Osteoblast (primary cell): ENCODE measurements at regions not wholly inside any gene's neighbourhood (a gene's known extent, or its start where the extent isn't known, plus 50 kb on each side); places are given as distances from the start of the nearest gene placed in this dataset.

Source experiments
- DNase-seq: peaks from one replicate; pipeline ENCODE4 v3.0.0; 2011; ENCODE audit warnings: low spot score, mixed read lengths; ENCODE audit not compliant: insufficient read length; ENCODE audit errors: missing footprints
- H2AFZ ChIP-seq: 2 replicates; pipeline ENCODE4 v1.6.0; 2011; ENCODE audit warnings: mild to moderate bottlenecking, low read length
- H3K27ac ChIP-seq: 2 replicates; pipeline ENCODE4 v1.5.1; 2011; ENCODE audit warnings: mild to moderate bottlenecking, low read depth, low read length, moderate library complexity
- H3K27me3 ChIP-seq: 2 replicates; pipeline ENCODE4 v1.6.0; 2012; ENCODE audit warnings: mild to moderate bottlenecking, control low read depth, inconsistent platforms, low read length, moderate library complexity; ENCODE audit not compliant: insufficient read depth
- H3K36me3 ChIP-seq: 2 replicates; pipeline ENCODE4 v1.5.1; 2011; ENCODE audit warnings: mild to moderate bottlenecking, low read length, control low read depth, moderate library complexity; ENCODE audit not compliant: insufficient read depth
- H3K4me1 ChIP-seq: 2 replicates; pipeline ENCODE4 v1.5.1; 2011; ENCODE audit warnings: mild to moderate bottlenecking, low read length, control low read depth, moderate library complexity; ENCODE audit not compliant: insufficient read depth
- H3K4me2 ChIP-seq: 2 replicates; pipeline ENCODE4 v1.6.0; 2011; ENCODE audit warnings: mild to moderate bottlenecking, low read length; ENCODE audit not compliant: insufficient read depth
- H3K4me3 ChIP-seq: fragments of 200-600 bp; sonication (generic); 3 replicates; pipeline ENCODE4 v1.5.1; 2012; ENCODE audit warnings: mild to moderate bottlenecking, low read length, inconsistent platforms; ENCODE audit not compliant: insufficient read depth
- H3K79me2 ChIP-seq: 2 replicates; pipeline ENCODE4 v1.6.0; 2012; ENCODE audit warnings: mild to moderate bottlenecking, low read length, control low read depth, inconsistent platforms; ENCODE audit not compliant: insufficient read depth
- H3K9me3 ChIP-seq: 2 replicates; pipeline ENCODE4 v1.5.1; 2011; ENCODE audit warnings: low read depth, low read length, control low read depth
- H4K20me1 ChIP-seq: 2 replicates; pipeline ENCODE4 v1.6.0; 2012; ENCODE audit warnings: mild to moderate bottlenecking, low read length, control low read depth; ENCODE audit not compliant: insufficient read depth
- TF ChIP-seq, protein P1 (sequence below): IDR thresholded peaks from 2 replicates; pipeline ENCODE4 v1.5.1; 2011; ENCODE audit warnings: mild to moderate bottlenecking, low read depth, low read length, moderate library complexity; ENCODE audit errors: extremely low read depth

- TF ChIP-seq, protein P1, sequence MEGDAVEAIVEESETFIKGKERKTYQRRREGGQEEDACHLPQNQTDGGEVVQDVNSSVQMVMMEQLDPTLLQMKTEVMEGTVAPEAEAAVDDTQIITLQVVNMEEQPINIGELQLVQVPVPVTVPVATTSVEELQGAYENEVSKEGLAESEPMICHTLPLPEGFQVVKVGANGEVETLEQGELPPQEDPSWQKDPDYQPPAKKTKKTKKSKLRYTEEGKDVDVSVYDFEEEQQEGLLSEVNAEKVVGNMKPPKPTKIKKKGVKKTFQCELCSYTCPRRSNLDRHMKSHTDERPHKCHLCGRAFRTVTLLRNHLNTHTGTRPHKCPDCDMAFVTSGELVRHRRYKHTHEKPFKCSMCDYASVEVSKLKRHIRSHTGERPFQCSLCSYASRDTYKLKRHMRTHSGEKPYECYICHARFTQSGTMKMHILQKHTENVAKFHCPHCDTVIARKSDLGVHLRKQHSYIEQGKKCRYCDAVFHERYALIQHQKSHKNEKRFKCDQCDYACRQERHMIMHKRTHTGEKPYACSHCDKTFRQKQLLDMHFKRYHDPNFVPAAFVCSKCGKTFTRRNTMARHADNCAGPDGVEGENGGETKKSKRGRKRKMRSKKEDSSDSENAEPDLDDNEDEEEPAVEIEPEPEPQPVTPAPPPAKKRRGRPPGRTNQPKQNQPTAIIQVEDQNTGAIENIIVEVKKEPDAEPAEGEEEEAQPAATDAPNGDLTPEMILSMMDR, result no peak
- no peak overlapping the region for H3K4me3 ChIP-seq
- no peaks in the 10 kb centered on the region for H3K9me3 ChIP-seq
- peak overlapping the region; percentile 46 for H2AFZ ChIP-seq
- H4K20me1 ChIP-seq, result no peaks in the 10 kb centered on the region
- no peaks in the 10 kb centered on the region for H3K27me3 ChIP-seq
- H3K4me1 ChIP-seq, result peaks cover 4% of the 10 kb centered on the region
- no peaks in the 10 kb centered on the region for H3K36me3 ChIP-seq
- H3K79me2 ChIP-seq, result no peaks in the 10 kb centered on the region
- no peak for DNase-seq
- no peak overlapping the region for H3K27ac ChIP-seq
- no peak overlapping the region for H3K4me2 ChIP-seq
Observed at GRCh38 chr16:65263896-65264295, 142.0 kb upstream of the CDH11 start.

DNA sequence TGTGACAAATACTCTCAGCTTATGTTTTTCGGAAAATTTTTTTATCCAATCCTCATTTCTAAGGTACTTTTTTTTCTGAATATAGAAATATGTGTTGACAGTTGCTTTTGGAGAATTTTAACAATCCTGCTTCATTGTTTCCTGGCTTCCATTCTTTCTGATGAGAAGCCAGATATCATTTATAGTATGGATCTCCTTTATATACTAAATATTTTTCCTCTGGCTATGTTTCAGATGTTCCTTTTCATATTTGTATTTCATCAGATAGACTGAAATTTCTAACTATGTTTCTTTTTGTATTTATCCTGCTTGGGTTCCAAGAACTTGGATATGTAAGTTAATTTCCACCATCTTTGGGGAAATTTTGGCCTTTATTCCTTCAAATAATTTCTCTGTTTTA is 138.9 kb upstream of the CDH11 start:
- no peaks in the 10 kb centered on the region for H3K79me2 ChIP-seq
- no peaks in the 10 kb centered on the region for H3K9me3 ChIP-seq
- no peaks in the 10 kb centered on the region for H3K36me3 ChIP-seq
- no peak overlapping the region for H3K4me2 ChIP-seq
- DNase-seq, result no peak
- no peak overlapping the region for H3K27ac ChIP-seq
- H2AFZ ChIP-seq, result no peak overlapping the region
- TF ChIP-seq, protein P1, result no peak
- H4K20me1 ChIP-seq, result no peaks in the 10 kb centered on the region
- no peaks in the 10 kb centered on the region for H3K4me1 ChIP-seq
- H3K4me3 ChIP-seq, result no peak overlapping the region
- no peaks in the 10 kb centered on the region for H3K27me3 ChIP-seq

GRCh38 chr16:65254144-65254543 is 132.3 kb upstream of the CDH11 start:
- H4K20me1 ChIP-seq, result no peaks in the 10 kb centered on the region
- no peak for DNase-seq
- no peak overlapping the region for H2AFZ ChIP-seq

GRCh38 chr16:65249768-65250167 is 127.9 kb upstream of the CDH11 start:
- TF ChIP-seq, protein P1, result no peak
- no peaks in the 10 kb centered on the region for H3K27me3 ChIP-seq
- no peak overlapping the region for H3K4me3 ChIP-seq
- H3K9me3 ChIP-seq, result no peaks in the 10 kb centered on the region
- H3K27ac ChIP-seq, result peak overlapping the region; percentile 62
- peak overlapping the region; percentile 88 for H2AFZ ChIP-seq
- H3K79me2 ChIP-seq, result no peaks in the 10 kb centered on the region
- no peaks in the 10 kb centered on the region for H3K36me3 ChIP-seq
- DNase-seq, result peak; percentile 74
- H3K4me1 ChIP-seq, result peaks cover 9% of the 10 kb centered on the region
- H3K4me2 ChIP-seq, result peak overlapping the region; percentile 54
- no peaks in the 10 kb centered on the region for H4K20me1 ChIP-seq

More at GRCh38 chr16:65254144-65254543, 132.3 kb upstream of the CDH11 start:
- Histone ChIP-seq H3K79me2 (no peaks in the 10 kb centered on the region), H3K4me2 (no peak overlapping the region), H3K4me1 (peaks cover 9% of the 10 kb centered on the region), H3K36me3 (no peaks in the 10 kb centered on the region), H3K9me3 (no peaks in the 10 kb centered on the region), H3K27me3 (no peaks in the 10 kb centered on the region), H3K27ac (no peak overlapping the region), H3K4me3 (no peak overlapping the region)
- TF ChIP-seq, protein P1, result no peak
